ENCODE measurements at regions not wholly inside any gene's neighbourhood (a gene's known extent, or its start where the extent isn't known, plus 50 kb on each side); places are given as distances from the start of the nearest gene placed in this dataset.

GRCh38 chr11:13134066-13134465 lies 125.0 kb downstream of the RASSF10 start:
- TF ChIP-seq MAX (IDR thresholded peaks at IDR 0.05), result no peak
- no peak for TF ChIP-seq NFIC (IDR thresholded peaks at IDR 0.05)
- no peak for TF ChIP-seq EP300 (IDR thresholded peaks at IDR 0.05; ENCODE audit: borderline replicate concordance)
- TF ChIP-seq CEBPB (IDR thresholded peaks at IDR 0.05), result no peak
- TF ChIP-seq YY1 (IDR thresholded peaks at IDR 0.05; ENCODE audit: low read depth), result no peak
- TF ChIP-seq TAF1 (IDR thresholded peaks at IDR 0.05; ENCODE audit: low read depth), result no peak
